Duodenal mucosa (tissue), 2 donors: ENCODE measurements at regions not wholly inside any gene's neighbourhood (a gene's known extent, or its start where the extent isn't known, plus 50 kb on each side); places are given as distances from the start of the nearest gene placed in this dataset.

Source experiments
- H3K27ac ChIP-seq: one replicate; pipeline ENCODE4 v1.7.0; 2013; ENCODE audit warnings: low read depth, low read length
- H3K27me3 ChIP-seq, 2 donors: one replicate each; pipeline ENCODE4 v1.7.0; 2013; ENCODE audit warnings: low read length in 2 of 2, control low read depth in 1 of 2; ENCODE audit not compliant: insufficient read depth in 2 of 2, control insufficient read depth in 1 of 2
- H3K36me3 ChIP-seq, 2 donors: one replicate each; pipeline ENCODE4 v1.7.0; 2013; ENCODE audit warnings: low read length in 2 of 2, control low read depth in 1 of 2; ENCODE audit not compliant: insufficient read depth in 2 of 2, control insufficient read depth in 1 of 2
- H3K4me1 ChIP-seq, 2 donors: one replicate each; pipeline ENCODE4 v1.7.0; 2013; ENCODE audit warnings: low read length in 2 of 2, control low read depth in 1 of 2; ENCODE audit not compliant: insufficient read depth in 2 of 2, control insufficient read depth in 1 of 2
- H3K4me3 ChIP-seq, 2 donors: one replicate each; pipeline ENCODE4 v1.7.0; 2013; ENCODE audit warnings: low read length in 2 of 2, low read depth in 1 of 2
- H3K9ac ChIP-seq, 2 donors: one replicate each; pipeline ENCODE4 v1.7.0; 2013; ENCODE audit warnings: low read length in 2 of 2, low read depth in 1 of 2
- H3K9me3 ChIP-seq, 2 donors: one replicate each; pipeline ENCODE4 v1.7.0; 2013; ENCODE audit warnings: low read length in 2 of 2, control low read depth in 1 of 2; ENCODE audit not compliant: control insufficient read depth in 1 of 2

GRCh38 chr2:199707593-199708185, 143.3 kb downstream of the FTCDNL1 start:
- H3K9ac ChIP-seq, result no peak overlapping the region
- H3K27me3 ChIP-seq, result no peaks in the 10 kb centered on the region
- peaks cover 0 to 3% of the 10 kb centered on the region in 2 donors for H3K9me3 ChIP-seq
- no peaks in the 10 kb centered on the region for H3K36me3 ChIP-seq
- no peak overlapping the region for H3K4me3 ChIP-seq
- no peaks in the 10 kb centered on the region for H3K4me1 ChIP-seq
- no peak overlapping the region for H3K27ac ChIP-seq

- H3K9ac ChIP-seq, result no peak overlapping the region
- H3K27me3 ChIP-seq, result no peaks in the 10 kb centered on the region
- H3K36me3 ChIP-seq, result no peaks in the 10 kb centered on the region
- H3K9me3 ChIP-seq, result peaks cover 0 to 3% of the 10 kb centered on the region in 2 donors
- no peak overlapping the region for H3K27ac ChIP-seq
- H3K4me3 ChIP-seq, result no peak overlapping the region
- no peaks in the 10 kb centered on the region for H3K4me1 ChIP-seq
Observed at GRCh38 chr2:199705538-199705937, 145.5 kb downstream of the FTCDNL1 start.

GRCh38 chr2:199704358-199705238, 146.4 kb downstream of the FTCDNL1 start:
- Histone ChIP-seq H3K9ac (no peak overlapping the region), H3K36me3 (no peaks in the 10 kb centered on the region), H3K9me3 (peaks cover 0 to 3% of the 10 kb centered on the region in 2 donors), H3K27me3 (no peaks in the 10 kb centered on the region), H3K27ac (no peak overlapping the region), H3K4me1 (no peaks in the 10 kb centered on the region), H3K4me3 (no peak overlapping the region)

- Histone ChIP-seq H3K9ac (no peak overlapping the region), H3K9me3 (no peaks in the 10 kb centered on the region), H3K4me3 (no peak overlapping the region)
Observed at GRCh38 chr2:199703199-199703598, 147.8 kb downstream of the FTCDNL1 start.

GRCh38 chr2:199697469-199697868, 153.5 kb downstream of the FTCDNL1 start:
- H3K9me3 ChIP-seq, result no peaks in the 10 kb centered on the region

More at GRCh38 chr2:199703199-199703598, 147.8 kb downstream of the FTCDNL1 start:
- no peaks in the 10 kb centered on the region for H3K4me1 ChIP-seq
- H3K27ac ChIP-seq, result no peak overlapping the region
- no peaks in the 10 kb centered on the region for H3K36me3 ChIP-seq
- H3K27me3 ChIP-seq, result no peaks in the 10 kb centered on the region

GRCh38 chr2:199696048-199696447, 154.9 kb downstream of the FTCDNL1 start:
- Histone ChIP-seq H3K36me3 (no peaks in the 10 kb centered on the region), H3K9me3 (no peaks in the 10 kb centered on the region), H3K4me3 (no peak overlapping the region), H3K4me1 (no peaks in the 10 kb centered on the region), H3K27me3 (no peaks in the 10 kb centered on the region), H3K27ac (no peak overlapping the region), H3K9ac (no peak overlapping the region)

More at GRCh38 chr2:199697469-199697868, 153.5 kb downstream of the FTCDNL1 start:
- no peaks in the 10 kb centered on the region for H3K36me3 ChIP-seq
- H3K27ac ChIP-seq, result no peak overlapping the region
- no peak overlapping the region for H3K4me3 ChIP-seq
- H3K9ac ChIP-seq, result no peak overlapping the region
- no peaks in the 10 kb centered on the region for H3K4me1 ChIP-seq
- no peaks in the 10 kb centered on the region for H3K27me3 ChIP-seq

- Histone ChIP-seq H3K27ac (no peak overlapping the region), H3K4me3 (no peak overlapping the region), H3K4me1 (no peaks in the 10 kb centered on the region), H3K9ac (no peak overlapping the region), H3K9me3 (no peaks in the 10 kb centered on the region), H3K36me3 (no peaks in the 10 kb centered on the region), H3K27me3 (no peaks in the 10 kb centered on the region)
Observed at GRCh38 chr2:199693861-199694260, 157.1 kb downstream of the FTCDNL1 start.

- Histone ChIP-seq H3K4me3 (no peak overlapping the region), H3K9me3 (no peaks in the 10 kb centered on the region), H3K36me3 (no peaks in the 10 kb centered on the region), H3K4me1 (no peaks in the 10 kb centered on the region), H3K27me3 (no peaks in the 10 kb centered on the region), H3K9ac (no peak overlapping the region), H3K27ac (no peak overlapping the region)
Observed at GRCh38 chr2:199692489-199692888, 158.5 kb downstream of the FTCDNL1 start.

- Histone ChIP-seq H3K27ac (no peak overlapping the region), H3K4me1 (no peaks in the 10 kb centered on the region), H3K4me3 (no peak overlapping the region)
Observed at GRCh38 chr2:199690225-199690624, 160.8 kb downstream of the FTCDNL1 start.

GRCh38 chr2:199685669-199686068, 165.3 kb downstream of the FTCDNL1 start:
- no peak overlapping the region for H3K27ac ChIP-seq
- H3K9me3 ChIP-seq, result no peaks in the 10 kb centered on the region
- no peak overlapping the region for H3K4me3 ChIP-seq
- no peaks in the 10 kb centered on the region for H3K27me3 ChIP-seq
- H3K9ac ChIP-seq, result no peak overlapping the region
- no peaks in the 10 kb centered on the region for H3K36me3 ChIP-seq
- no peaks in the 10 kb centered on the region for H3K4me1 ChIP-seq

More at GRCh38 chr2:199690225-199690624, 160.8 kb downstream of the FTCDNL1 start:
- H3K36me3 ChIP-seq, result no peaks in the 10 kb centered on the region
- no peak overlapping the region for H3K9ac ChIP-seq
- no peaks in the 10 kb centered on the region for H3K9me3 ChIP-seq
- H3K27me3 ChIP-seq, result no peaks in the 10 kb centered on the region
